HUES6 (cell line): ENCODE measurements at regions not wholly inside any gene's neighbourhood (a gene's known extent, or its start where the extent isn't known, plus 50 kb on each side); places are given as distances from the start of the nearest gene placed in this dataset.

Experiments
- H3K27ac ChIP-seq: 2 replicates; pipeline ENCODE4 v1.7.0; 2013; ENCODE audit warnings: low read depth, mild to moderate bottlenecking, low read length, inconsistent platforms
- H3K27me3 ChIP-seq: 2 replicates; pipeline ENCODE4 v1.6.1; 2013; ENCODE audit warnings: low read length; ENCODE audit not compliant: control insufficient read depth, insufficient read depth
- H3K36me3 ChIP-seq: 2 replicates; pipeline ENCODE4 v1.6.1; 2013; ENCODE audit warnings: low read length; ENCODE audit not compliant: control insufficient read depth, insufficient read depth
- H3K4me1 ChIP-seq: 2 replicates; pipeline ENCODE4 v1.6.1; 2013; ENCODE audit warnings: low read length; ENCODE audit not compliant: control insufficient read depth, insufficient read depth
- H3K4me3 ChIP-seq: 2 replicates; pipeline ENCODE4 v1.5.1; 2013; ENCODE audit warnings: low read depth, low read length
- H3K9ac ChIP-seq: one replicate; pipeline ENCODE4 v1.6.1; 2013; ENCODE audit warnings: mild to moderate bottlenecking, low read length
- H3K9me3 ChIP-seq: 2 replicates; pipeline ENCODE4 v1.6.1; 2013; ENCODE audit warnings: low read depth, low read length; ENCODE audit not compliant: control insufficient read depth, insufficient read depth

DNA sequence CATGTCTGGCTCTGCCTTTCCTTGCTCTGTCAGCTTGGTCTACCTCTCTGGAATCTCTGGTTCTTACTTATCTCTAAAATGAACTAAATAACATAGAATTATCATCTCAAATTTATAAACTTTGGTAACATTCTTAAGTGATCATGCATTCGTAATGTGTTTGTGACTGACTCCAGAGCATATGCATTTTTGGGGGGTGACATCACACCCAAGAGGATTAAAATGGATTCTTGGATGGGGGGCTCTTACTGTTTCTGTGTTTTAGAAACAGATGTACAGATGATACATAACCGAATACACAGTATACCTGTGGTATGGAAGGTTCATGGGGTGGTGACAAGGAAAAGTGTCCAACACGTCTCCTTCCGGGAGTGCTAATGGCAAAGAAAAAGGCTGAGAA lies 1162.1 kb downstream of the VRK1 start:
- no peak overlapping the region for H3K9ac ChIP-seq
- 0 out of 2 replicates have a peak, but pooled peaks cover 5% of the 10 kb centered on the region for H3K9me3 ChIP-seq
- no peaks in the 10 kb centered on the region for H3K27me3 ChIP-seq
- no peak overlapping the region for H3K27ac ChIP-seq
- H3K4me3 ChIP-seq: no peak overlapping the region
- H3K4me1 ChIP-seq: no peaks in the 10 kb centered on the region
- no peaks in the 10 kb centered on the region for H3K36me3 ChIP-seq

GRCh38 chr14:97960436-97960835 lies 1163.3 kb downstream of the VRK1 start:
- Histone ChIP-seq H3K36me3 (no peaks in the 10 kb centered on the region), H3K9me3 (0 out of 2 replicates have a peak, but pooled peaks cover 5% of the 10 kb centered on the region), H3K27me3 (no peaks in the 10 kb centered on the region)

DNA sequence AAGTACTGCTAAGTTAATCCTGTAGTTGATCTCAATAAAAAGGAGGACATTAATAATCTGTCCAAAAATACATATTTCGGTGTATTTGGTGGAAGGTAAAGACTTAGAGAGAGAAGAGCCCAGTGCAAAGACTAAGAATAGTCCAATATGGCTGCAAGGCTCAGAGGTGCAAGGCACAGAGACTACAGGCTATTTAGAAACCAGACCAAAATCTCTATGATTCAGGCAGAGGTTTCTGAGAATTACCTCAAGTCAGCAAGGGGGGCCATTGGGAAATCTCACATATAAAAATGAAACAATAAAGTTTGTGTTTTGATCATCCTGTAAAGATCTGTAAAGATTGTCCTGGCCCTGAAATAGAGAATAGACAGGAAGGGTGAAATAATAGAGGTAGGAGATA lies 1173.0 kb downstream of the VRK1 start:
- H3K4me1 ChIP-seq: no peaks in the 10 kb centered on the region
- H3K4me3 ChIP-seq: no peak overlapping the region
- no peak overlapping the region for H3K27ac ChIP-seq
- no peaks in the 10 kb centered on the region; the same call in 1 of the 2 replicates for H3K27me3 ChIP-seq
- no peaks in the 10 kb centered on the region for H3K36me3 ChIP-seq
- H3K9me3 ChIP-seq: no peaks in the 10 kb centered on the region
- H3K9ac ChIP-seq: no peak overlapping the region

More at GRCh38 chr14:97960436-97960835, 1163.3 kb downstream of the VRK1 start:
- Histone ChIP-seq H3K4me1 (no peaks in the 10 kb centered on the region), H3K4me3 (no peak overlapping the region), H3K9ac (no peak overlapping the region), H3K27ac (no peak overlapping the region)

DNA sequence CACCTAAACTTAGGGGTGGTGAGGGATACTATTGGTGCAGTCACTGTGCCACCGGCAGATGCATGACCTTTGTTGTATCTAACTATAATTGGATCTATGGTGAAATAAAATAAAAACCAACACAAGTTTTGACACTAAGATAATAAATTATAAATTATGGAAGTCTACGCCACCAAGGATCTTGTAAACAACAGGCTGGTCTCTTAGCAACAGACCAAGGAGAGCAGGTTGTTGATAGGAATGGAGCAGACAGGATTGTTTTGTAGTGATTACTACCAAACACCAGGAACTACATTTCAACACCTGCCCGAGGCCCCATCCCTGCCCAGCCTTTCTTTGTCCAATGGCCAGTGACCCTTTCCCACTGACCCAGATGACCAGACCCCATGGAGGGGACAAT lies 1178.0 kb downstream of the VRK1 start:
- Histone ChIP-seq H3K27me3 (no peaks in the 10 kb centered on the region; the same call in 1 of the 2 replicates), H3K4me1 (0 out of 2 replicates have a peak, but pooled peaks cover 6% of the 10 kb centered on the region), H3K4me3 (no peak overlapping the region), H3K9ac (no peak overlapping the region), H3K9me3 (no peaks in the 10 kb centered on the region), H3K27ac (no peak overlapping the region), H3K36me3 (no peaks in the 10 kb centered on the region)

DNA sequence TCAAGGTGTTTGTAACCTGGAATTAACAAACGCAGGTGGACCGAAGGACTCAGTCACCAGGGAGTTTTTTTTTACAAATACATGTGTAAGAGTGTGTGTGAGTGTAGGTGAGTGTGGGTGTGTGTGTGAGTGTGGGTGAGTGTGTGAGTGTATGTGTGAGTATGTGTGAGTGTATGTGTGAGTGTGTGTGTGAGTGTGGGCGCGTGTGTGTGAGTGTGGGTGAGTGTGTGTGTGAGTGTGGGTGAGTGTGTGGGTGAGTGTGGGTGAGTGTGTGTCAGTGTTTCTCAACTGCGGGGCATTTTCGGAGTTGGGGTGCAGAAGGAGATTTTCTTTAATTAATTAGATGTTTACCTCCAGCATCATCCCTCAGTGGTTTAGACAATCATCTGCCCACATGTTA lies 1178.8 kb downstream of the VRK1 start:
- no peak overlapping the region for H3K4me3 ChIP-seq

GRCh38 chr14:97976861-97977260 lies 1179.7 kb downstream of the VRK1 start:
- Histone ChIP-seq H3K27ac (no peak overlapping the region), H3K4me1 (0 out of 2 replicates have a peak, but pooled peaks cover 6% of the 10 kb centered on the region), H3K27me3 (no peaks in the 10 kb centered on the region; the same call in 1 of the 2 replicates), H3K9me3 (no peaks in the 10 kb centered on the region), H3K4me3 (no peak overlapping the region), H3K36me3 (no peaks in the 10 kb centered on the region), H3K9ac (no peak overlapping the region)

More for the DNA sequence above, 1178.8 kb downstream of the VRK1 start:
- no peak overlapping the region for H3K9ac ChIP-seq
- no peaks in the 10 kb centered on the region for H3K9me3 ChIP-seq
- no peak overlapping the region for H3K27ac ChIP-seq
- no peaks in the 10 kb centered on the region; the same call in 1 of the 2 replicates for H3K27me3 ChIP-seq
- 0 out of 2 replicates have a peak, but pooled peaks cover 6% of the 10 kb centered on the region for H3K4me1 ChIP-seq
- no peaks in the 10 kb centered on the region for H3K36me3 ChIP-seq

- H3K27me3 ChIP-seq: no peaks in the 10 kb centered on the region; the same call in 1 of the 2 replicates
- no peaks in the 10 kb centered on the region for H3K9me3 ChIP-seq
- 0 out of 2 replicates have a peak, but pooled peaks cover 6% of the 10 kb centered on the region for H3K4me1 ChIP-seq
- no peak overlapping the region for H3K27ac ChIP-seq
- H3K36me3 ChIP-seq: no peaks in the 10 kb centered on the region
- H3K4me3 ChIP-seq: no peak overlapping the region
- H3K9ac ChIP-seq: no peak overlapping the region
Measured at GRCh38 chr14:97977651-97978261, 1180.6 kb downstream of the VRK1 start.

GRCh38 chr14:97978341-97978740 lies 1181.2 kb downstream of the VRK1 start:
- Histone ChIP-seq H3K27me3 (no peaks in the 10 kb centered on the region; the same call in 1 of the 2 replicates), H3K4me1 (0 out of 2 replicates have a peak, but pooled peaks cover 6% of the 10 kb centered on the region), H3K4me3 (peak overlapping the region; percentile 45), H3K9me3 (no peaks in the 10 kb centered on the region), H3K36me3 (no peaks in the 10 kb centered on the region), H3K9ac (no peak overlapping the region), H3K27ac (no peak overlapping the region)

GRCh38 chr14:97993508-97994019 lies 1196.4 kb downstream of the VRK1 start:
- Histone ChIP-seq H3K27ac (no peak overlapping the region), H3K36me3 (no peaks in the 10 kb centered on the region), H3K4me3 (no peak overlapping the region), H3K9ac (no peak overlapping the region), H3K9me3 (no peaks in the 10 kb centered on the region), H3K4me1 (no peaks in the 10 kb centered on the region), H3K27me3 (no peaks in the 10 kb centered on the region)

- no peaks in the 10 kb centered on the region for H3K36me3 ChIP-seq
- no peak overlapping the region for H3K27ac ChIP-seq
- no peaks in the 10 kb centered on the region for H3K9me3 ChIP-seq
- no peaks in the 10 kb centered on the region for H3K27me3 ChIP-seq
- no peak overlapping the region for H3K9ac ChIP-seq
- H3K4me1 ChIP-seq: no peaks in the 10 kb centered on the region
- no peak overlapping the region for H3K4me3 ChIP-seq
Measured at GRCh38 chr14:97994020-97994531, 1196.9 kb downstream of the VRK1 start.

- Histone ChIP-seq H3K9me3 (no peaks in the 10 kb centered on the region), H3K27me3 (no peaks in the 10 kb centered on the region), H3K36me3 (no peaks in the 10 kb centered on the region), H3K9ac (no peak overlapping the region), H3K27ac (no peak overlapping the region), H3K4me1 (no peaks in the 10 kb centered on the region), H3K4me3 (no peak overlapping the region)
Measured at GRCh38 chr14:97995038-97995437, 1197.9 kb downstream of the VRK1 start.
